Activated CD4-positive, alpha-beta T cell treated with anti-CD3 and anti-CD28 coated beads, Interleukin-2, amount 10 ng/mL, durations not matched to agents 24 days and 14 days (primary cell): ENCODE measurements at regions not wholly inside any gene's neighbourhood (a gene's known extent, or its start where the extent isn't known, plus 50 kb on each side); places are given as distances from the start of the nearest gene placed in this dataset.

Source experiments
- DNase-seq: peaks from one replicate; pipeline ENCODE4 v3.0.0; 2022
- H3K27ac Mint-ChIP-seq: one replicate; pipeline ENCODE4 v1.8.0; 2022; ENCODE audit warnings: mild to moderate bottlenecking, mixed read lengths
- H3K27me3 Mint-ChIP-seq: one replicate; pipeline ENCODE4 v1.8.0; 2022; ENCODE audit warnings: mixed read lengths
- H3K36me3 Mint-ChIP-seq: one replicate; pipeline ENCODE4 v1.8.0; 2022; ENCODE audit warnings: low read depth, mild to moderate bottlenecking, mixed read lengths
- H3K4me1 Mint-ChIP-seq: one replicate; pipeline ENCODE4 v1.8.0; 2021; ENCODE audit warnings: mixed read lengths
- H3K4me3 Mint-ChIP-seq: one replicate; pipeline ENCODE4 v1.8.0; 2022; ENCODE audit warnings: mild to moderate bottlenecking, moderate library complexity, mixed read lengths
- H3K9me3 Mint-ChIP-seq: one replicate; pipeline ENCODE4 v1.8.0; 2021; ENCODE audit warnings: mixed read lengths
- intact Hi-C: fragments of 100-400 bp; cut with micrococcal nuclease; formaldehyde crosslinking; loops from one replicate; pipeline ENCODE4 v1.15.1; 2023

- intact Hi-C loops, result no loop called here
- Mint-ChIP-seq H3K36me3 (no peaks in the 10 kb centered on the region), H3K4me1 (no peaks in the 10 kb centered on the region), H3K4me3 (no peak overlapping the region), H3K27ac (no peak overlapping the region), H3K9me3 (no peaks in the 10 kb centered on the region), H3K27me3 (no peaks in the 10 kb centered on the region)
- no peak for DNase-seq
Observed at GRCh38 chr6:23081701-23082100, 512.3 kb downstream of the HDGFL1 start.

GRCh38 chr6:23086100-23086499 lies 516.7 kb downstream of the HDGFL1 start:
- Mint-ChIP-seq H3K27me3 (no peaks in the 10 kb centered on the region), H3K36me3 (no peaks in the 10 kb centered on the region), H3K27ac (no peak overlapping the region), H3K9me3 (no peaks in the 10 kb centered on the region), H3K4me1 (no peaks in the 10 kb centered on the region), H3K4me3 (no peak overlapping the region)
- no peak for DNase-seq
- intact Hi-C loops, result no loop called here

DNA sequence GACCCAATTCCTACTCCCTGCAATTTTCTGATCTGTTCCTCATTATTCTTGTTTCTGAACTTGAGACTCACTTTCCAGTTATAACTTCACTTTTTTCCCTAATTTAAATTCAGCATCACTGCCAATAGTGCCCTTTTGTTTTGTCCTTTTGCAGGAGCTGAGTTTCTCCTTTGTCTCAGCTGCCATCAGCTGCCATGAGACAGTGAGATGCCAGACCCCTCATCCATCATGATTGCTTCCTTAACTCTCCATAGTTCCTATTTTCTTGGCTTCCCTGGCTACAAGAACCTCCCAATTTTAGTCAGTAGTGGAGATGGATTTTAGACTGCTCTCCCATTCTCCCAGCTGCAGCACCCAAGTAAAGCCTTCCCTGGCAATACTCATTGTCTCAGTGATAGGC lies 518.1 kb downstream of the HDGFL1 start:
- Mint-ChIP-seq H3K9me3 (no peaks in the 10 kb centered on the region), H3K4me1 (no peaks in the 10 kb centered on the region), H3K4me3 (no peak overlapping the region), H3K27me3 (no peaks in the 10 kb centered on the region), H3K27ac (no peak overlapping the region), H3K36me3 (no peaks in the 10 kb centered on the region)
- intact Hi-C loops, result no loop called here
- no peak for DNase-seq

- Mint-ChIP-seq H3K9me3 (no peaks in the 10 kb centered on the region), H3K27ac (no peak overlapping the region), H3K4me1 (no peaks in the 10 kb centered on the region), H3K27me3 (no peaks in the 10 kb centered on the region), H3K4me3 (no peak overlapping the region), H3K36me3 (no peaks in the 10 kb centered on the region)
- intact Hi-C loops, result no loop called here
- no peak for DNase-seq
Observed at GRCh38 chr6:23088761-23089160, 519.4 kb downstream of the HDGFL1 start.

- no peaks in the 10 kb centered on the region for H3K9me3 Mint-ChIP-seq
- no peak overlapping the region for H3K4me3 Mint-ChIP-seq
- no peaks in the 10 kb centered on the region for H3K27me3 Mint-ChIP-seq
- H3K27ac Mint-ChIP-seq, result no peak overlapping the region
- H3K4me1 Mint-ChIP-seq, result no peaks in the 10 kb centered on the region
- intact Hi-C loops, result no loop called here
- H3K36me3 Mint-ChIP-seq, result no peaks in the 10 kb centered on the region
- DNase-seq, result no peak
Observed at GRCh38 chr6:23089981-23090380, 520.6 kb downstream of the HDGFL1 start.

GRCh38 chr6:23091795-23092194 lies 522.4 kb downstream of the HDGFL1 start:
- Mint-ChIP-seq H3K4me1 (no peaks in the 10 kb centered on the region), H3K4me3 (no peak overlapping the region), H3K9me3 (no peaks in the 10 kb centered on the region), H3K36me3 (no peaks in the 10 kb centered on the region), H3K27ac (no peak overlapping the region), H3K27me3 (no peaks in the 10 kb centered on the region)
- intact Hi-C loops, result no loop called here
- no peak for DNase-seq

GRCh38 chr6:23096876-23097275 lies 527.5 kb downstream of the HDGFL1 start:
- intact Hi-C loops, result no loop called here

GRCh38 chr6:23097566-23097965 lies 528.2 kb downstream of the HDGFL1 start:
- Mint-ChIP-seq H3K4me1 (no peaks in the 10 kb centered on the region), H3K4me3 (no peak overlapping the region), H3K36me3 (no peaks in the 10 kb centered on the region), H3K27ac (no peak overlapping the region), H3K27me3 (no peaks in the 10 kb centered on the region), H3K9me3 (peaks cover 4% of the 10 kb centered on the region)
- intact Hi-C loops, result no loop called here
- no peak for DNase-seq

More at GRCh38 chr6:23096876-23097275, 527.5 kb downstream of the HDGFL1 start:
- H3K27me3 Mint-ChIP-seq, result no peaks in the 10 kb centered on the region
- peaks cover 4% of the 10 kb centered on the region for H3K9me3 Mint-ChIP-seq
- no peaks in the 10 kb centered on the region for H3K4me1 Mint-ChIP-seq
- DNase-seq, result no peak
- no peak overlapping the region for H3K4me3 Mint-ChIP-seq
- H3K36me3 Mint-ChIP-seq, result no peaks in the 10 kb centered on the region
- no peak overlapping the region for H3K27ac Mint-ChIP-seq

DNA sequence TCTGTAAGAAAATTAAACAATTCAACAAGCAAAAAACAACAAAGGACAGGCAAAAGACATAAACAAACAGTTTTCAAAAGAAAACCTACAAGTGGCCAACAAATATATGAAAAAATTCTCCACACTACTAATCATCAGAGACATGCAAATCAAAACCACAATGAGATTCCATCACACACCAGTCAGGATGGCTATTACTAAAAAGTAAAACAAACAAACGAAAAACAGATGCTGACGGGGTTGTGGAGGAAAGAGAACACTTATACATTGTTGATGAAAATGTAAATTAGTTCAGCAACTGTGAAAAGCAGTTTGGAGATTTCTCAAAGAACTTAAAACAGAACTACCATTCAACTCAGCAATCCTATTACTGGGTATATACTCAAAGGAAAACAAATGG lies 537.6 kb downstream of the HDGFL1 start:
- H3K27me3 Mint-ChIP-seq, result no peaks in the 10 kb centered on the region
- H3K36me3 Mint-ChIP-seq, result no peaks in the 10 kb centered on the region
- H3K9me3 Mint-ChIP-seq, result peaks cover 9% of the 10 kb centered on the region
- H3K4me3 Mint-ChIP-seq, result no peak overlapping the region
- H3K27ac Mint-ChIP-seq, result no peak overlapping the region
- H3K4me1 Mint-ChIP-seq, result no peaks in the 10 kb centered on the region
- DNase-seq, result no peak
- intact Hi-C loops, result no loop called here

GRCh38 chr6:23111984-23112383 lies 542.6 kb downstream of the HDGFL1 start:
- no peaks in the 10 kb centered on the region for H3K27me3 Mint-ChIP-seq
- H3K4me1 Mint-ChIP-seq, result no peaks in the 10 kb centered on the region
- no peak overlapping the region for H3K4me3 Mint-ChIP-seq
- H3K9me3 Mint-ChIP-seq, result peaks cover 6% of the 10 kb centered on the region
- intact Hi-C loops, result no loop called here
- H3K27ac Mint-ChIP-seq, result no peak overlapping the region
- no peaks in the 10 kb centered on the region for H3K36me3 Mint-ChIP-seq
- no peak for DNase-seq

GRCh38 chr6:23114812-23115504 lies 545.6 kb downstream of the HDGFL1 start:
- Mint-ChIP-seq H3K4me1 (no peaks in the 10 kb centered on the region), H3K36me3 (no peaks in the 10 kb centered on the region), H3K27ac (no peak overlapping the region), H3K27me3 (no peaks in the 10 kb centered on the region), H3K4me3 (no peak overlapping the region), H3K9me3 (no peaks in the 10 kb centered on the region)
- intact Hi-C loops, result no loop called here
- DNase-seq, result no peak

DNA sequence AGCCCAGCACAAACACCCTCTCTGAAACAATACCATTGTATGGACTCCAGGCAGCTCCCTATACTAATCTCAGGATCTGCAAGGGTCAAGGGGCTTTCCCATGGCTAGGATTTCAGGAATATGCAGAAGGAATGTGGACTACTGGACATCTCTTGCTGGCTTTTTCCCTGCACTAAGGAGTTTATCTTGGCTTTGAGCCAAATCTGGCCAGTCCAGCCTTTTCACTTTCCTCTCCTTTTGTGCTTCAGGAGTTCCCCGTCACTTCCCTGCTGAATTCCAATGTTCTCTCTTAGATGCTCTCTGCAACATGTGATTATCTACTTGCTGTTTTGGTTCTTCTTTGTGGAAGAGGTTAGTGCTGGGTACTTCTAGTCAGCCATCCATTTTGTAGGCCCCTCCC lies 568.2 kb downstream of the HDGFL1 start:
- DNase-seq, result no peak
- Mint-ChIP-seq H3K27ac (no peak overlapping the region), H3K36me3 (no peaks in the 10 kb centered on the region), H3K4me1 (no peaks in the 10 kb centered on the region), H3K27me3 (no peaks in the 10 kb centered on the region), H3K9me3 (no peaks in the 10 kb centered on the region), H3K4me3 (no peak overlapping the region)
- intact Hi-C loops, result no loop called here

DNA sequence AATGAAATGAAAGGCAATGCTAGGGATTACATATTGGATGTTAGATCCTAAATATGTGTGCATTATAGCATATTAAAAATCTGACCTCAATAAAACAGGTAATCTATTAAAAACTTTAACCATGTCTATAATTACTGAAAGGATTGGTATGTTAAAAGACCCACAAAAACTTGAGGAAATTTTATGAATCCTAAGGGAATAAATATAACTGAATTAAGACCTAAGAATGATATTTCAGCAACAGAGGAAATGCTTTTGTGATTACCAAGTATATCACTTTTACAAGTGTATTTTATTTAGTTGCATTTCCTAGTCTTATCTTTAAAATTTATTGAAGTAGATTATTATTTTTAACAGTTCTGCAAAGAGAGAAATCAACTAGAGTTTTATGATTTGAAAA lies 571.5 kb downstream of the HDGFL1 start:
- Mint-ChIP-seq H3K4me1 (no peaks in the 10 kb centered on the region), H3K4me3 (no peak overlapping the region), H3K27ac (no peak overlapping the region), H3K27me3 (no peaks in the 10 kb centered on the region), H3K36me3 (no peaks in the 10 kb centered on the region), H3K9me3 (no peaks in the 10 kb centered on the region)
- DNase-seq, result no peak
- intact Hi-C loops, result no loop called here

DNA sequence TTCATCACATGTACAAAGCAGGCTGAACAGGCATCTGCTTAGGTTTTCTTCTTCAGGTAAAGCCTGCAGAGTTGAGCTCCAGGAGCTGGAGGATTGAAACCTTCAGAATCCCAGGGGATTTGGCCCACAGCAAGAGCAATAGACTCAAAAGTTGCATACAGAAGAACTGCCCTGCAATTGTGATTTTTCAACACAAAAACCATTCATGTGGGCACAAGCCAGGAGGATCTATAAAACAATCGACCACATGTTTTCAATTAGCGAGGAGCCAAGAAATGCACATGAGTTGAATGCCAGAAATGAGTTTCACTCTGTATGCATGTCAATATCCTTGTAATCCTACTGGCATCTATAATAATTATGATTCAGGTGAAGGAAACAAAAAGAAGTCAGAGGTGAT lies 576.4 kb downstream of the HDGFL1 start:
- Mint-ChIP-seq H3K27me3 (no peaks in the 10 kb centered on the region), H3K36me3 (no peaks in the 10 kb centered on the region), H3K9me3 (no peaks in the 10 kb centered on the region), H3K4me1 (no peaks in the 10 kb centered on the region), H3K4me3 (no peak overlapping the region), H3K27ac (no peak overlapping the region)
- DNase-seq, result no peak
- intact Hi-C loops, result no loop called here

GRCh38 chr6:23154159-23154558 lies 584.8 kb downstream of the HDGFL1 start:
- no peaks in the 10 kb centered on the region for H3K36me3 Mint-ChIP-seq
- no peaks in the 10 kb centered on the region for H3K4me1 Mint-ChIP-seq
- H3K27me3 Mint-ChIP-seq, result no peaks in the 10 kb centered on the region
- no peak overlapping the region for H3K4me3 Mint-ChIP-seq
- DNase-seq, result no peak
- H3K9me3 Mint-ChIP-seq, result peaks cover 6% of the 10 kb centered on the region
- H3K27ac Mint-ChIP-seq, result no peak overlapping the region
- intact Hi-C loops, result no loop called here
